Caki2 (cell line): ENCODE measurements at regions not wholly inside any gene's neighbourhood (a gene's known extent, or its start where the extent isn't known, plus 50 kb on each side); places are given as distances from the start of the nearest gene placed in this dataset.

ENCODE experiments used
- DNase-seq: peaks from one replicate; pipeline ENCODE4 v3.0.0-alpha.2; 2015; ENCODE audit warnings: low read depth
- in situ Hi-C: cut with HindIII; loops from 2 replicates; pipeline ENCODE4 v1.10.0; 2016; ENCODE audit warnings: low sequenced_read_pairs, low pct_unique_long_range_greater_than_20kb, mixed read lengths

DNA sequence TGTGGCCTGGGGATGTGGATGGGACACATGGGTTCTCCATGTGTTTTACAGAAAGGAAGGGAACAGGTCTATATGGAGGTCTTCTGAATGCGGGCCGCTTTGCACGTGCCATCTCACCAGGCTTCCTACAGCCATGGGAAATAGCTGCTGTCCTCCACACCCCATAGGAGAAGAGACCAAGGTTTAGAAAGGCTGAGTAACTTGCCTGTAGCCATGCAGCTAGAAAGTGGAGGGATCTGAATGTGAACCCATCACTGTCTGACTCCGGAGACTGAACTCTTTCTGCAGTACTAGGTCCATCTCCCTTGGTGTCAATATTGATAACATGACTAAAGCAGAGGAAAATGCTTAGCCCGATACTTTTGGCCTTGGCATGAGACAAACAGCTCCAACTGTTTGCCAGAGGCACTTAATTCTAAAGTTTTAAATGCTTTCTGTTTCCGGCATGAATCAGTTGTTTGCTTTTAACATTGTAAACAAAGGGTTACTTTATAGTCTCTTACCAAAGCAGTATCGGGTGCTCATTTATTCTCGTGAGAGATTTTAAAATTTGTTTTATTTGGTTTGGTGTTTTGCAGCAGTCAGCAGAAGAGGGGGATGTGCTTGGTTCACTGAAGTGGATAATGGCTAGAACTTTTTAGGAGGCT, 64.8 kb upstream of the LOXL4 start:
- no peak for DNase-seq
- in situ Hi-C loops = no loop called here

DNA sequence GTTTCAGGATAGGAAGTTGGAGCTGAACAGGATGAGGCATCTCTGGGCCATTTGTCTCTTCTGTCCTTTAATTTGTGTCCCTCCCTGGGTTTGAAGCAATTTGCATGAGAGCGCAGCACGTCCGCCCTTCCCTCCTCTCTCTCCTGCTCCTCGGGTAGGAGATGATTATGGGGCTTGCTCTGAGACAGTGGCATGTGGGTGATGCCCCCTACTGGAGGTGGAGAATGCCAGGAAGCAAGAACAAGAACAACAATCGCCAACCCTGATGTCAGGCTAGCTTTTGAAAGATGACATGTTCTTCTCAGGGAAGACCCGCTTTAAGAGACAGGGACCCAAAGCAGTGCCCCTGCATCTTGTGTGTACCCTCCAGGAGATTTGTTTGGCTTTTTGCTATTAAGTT, 63.9 kb upstream of the LOXL4 start:
- in situ Hi-C loops = no loop called here
- no peak for DNase-seq

DNA sequence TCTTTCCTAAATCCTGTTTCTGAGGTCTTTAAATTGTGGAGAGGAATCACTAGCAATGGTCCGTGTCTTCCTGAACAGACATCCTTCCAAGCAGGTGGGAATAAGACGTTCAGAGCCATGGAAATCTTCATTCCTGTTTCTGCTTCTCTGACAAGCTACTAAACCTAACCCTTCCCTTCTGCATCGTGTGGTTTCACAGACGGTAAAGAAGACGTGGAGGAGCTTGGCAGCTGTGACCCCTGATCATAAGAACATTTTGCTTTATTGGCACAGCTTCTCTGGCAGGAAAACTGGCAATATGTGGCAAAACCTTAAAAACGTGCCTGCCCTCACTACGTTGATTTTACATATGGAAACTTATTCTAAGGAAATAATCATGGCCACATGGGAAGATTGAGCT, 63.0 kb upstream of the LOXL4 start:
- in situ Hi-C loops = no loop called here
- DNase-seq = no peak

DNA sequence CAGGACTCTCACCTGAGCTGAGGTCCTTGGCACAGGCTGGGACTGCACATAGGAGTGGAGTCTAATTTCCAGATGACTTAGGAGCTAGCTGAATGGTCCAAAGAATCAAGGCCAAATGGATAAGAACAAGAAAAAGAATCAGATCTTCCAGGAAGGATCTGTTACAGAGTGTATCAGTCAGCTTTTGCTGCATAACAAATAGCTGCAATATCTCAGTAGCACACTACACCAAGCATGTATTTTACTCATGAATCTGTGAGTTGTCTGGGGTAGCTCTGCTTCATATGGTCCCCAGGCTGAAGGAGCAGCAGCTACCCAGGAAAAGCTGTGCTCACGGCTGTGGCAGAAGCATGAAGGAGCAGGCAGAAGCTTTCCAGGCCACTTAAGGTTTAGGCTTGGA, 60.6 kb upstream of the LOXL4 start:
- no peak for DNase-seq
- in situ Hi-C loops = no loop called here

DNA sequence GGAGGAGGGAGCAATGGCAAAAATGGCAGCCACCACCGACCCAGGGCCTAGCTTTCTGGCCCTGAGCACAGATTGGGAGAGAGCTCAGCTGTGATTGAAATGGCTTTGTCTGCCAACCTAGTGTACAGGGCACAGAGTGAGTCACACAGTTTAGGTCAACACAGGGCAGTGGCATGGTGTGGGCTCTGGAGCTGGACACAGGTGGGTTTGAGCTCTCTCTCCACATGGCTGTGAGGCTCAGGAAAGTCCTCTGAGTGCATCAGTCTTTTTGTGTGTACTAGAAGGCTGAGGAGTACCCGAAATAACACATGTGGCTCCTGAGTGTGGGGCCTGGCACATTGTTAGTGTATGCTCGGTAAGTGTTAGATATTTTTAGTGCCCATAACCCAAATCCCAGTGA, 60.2 kb upstream of the LOXL4 start:
- in situ Hi-C loops = no loop called here
- no peak for DNase-seq

DNA sequence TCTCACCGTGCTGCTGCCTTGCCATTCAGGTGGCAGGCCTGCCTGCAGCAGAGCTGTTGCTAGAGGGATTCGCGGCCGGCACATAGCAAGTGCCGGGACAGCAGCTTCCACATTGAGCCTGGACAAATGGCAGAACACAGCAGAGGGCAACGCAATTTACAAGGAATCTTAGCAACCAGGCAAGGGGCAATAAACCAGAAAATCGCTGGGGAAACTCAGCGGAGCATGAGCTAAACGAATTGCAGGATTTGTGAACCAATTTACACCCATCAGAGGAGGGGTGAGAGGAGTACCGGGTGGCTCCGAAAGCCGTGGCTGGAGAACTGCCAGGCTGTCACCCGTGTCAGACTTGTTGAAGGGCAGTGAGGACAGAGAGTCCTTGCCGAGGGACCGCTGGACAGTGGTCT, 58.6 kb upstream of the LOXL4 start:
- no peak for DNase-seq
- in situ Hi-C loops = no loop called here

DNA sequence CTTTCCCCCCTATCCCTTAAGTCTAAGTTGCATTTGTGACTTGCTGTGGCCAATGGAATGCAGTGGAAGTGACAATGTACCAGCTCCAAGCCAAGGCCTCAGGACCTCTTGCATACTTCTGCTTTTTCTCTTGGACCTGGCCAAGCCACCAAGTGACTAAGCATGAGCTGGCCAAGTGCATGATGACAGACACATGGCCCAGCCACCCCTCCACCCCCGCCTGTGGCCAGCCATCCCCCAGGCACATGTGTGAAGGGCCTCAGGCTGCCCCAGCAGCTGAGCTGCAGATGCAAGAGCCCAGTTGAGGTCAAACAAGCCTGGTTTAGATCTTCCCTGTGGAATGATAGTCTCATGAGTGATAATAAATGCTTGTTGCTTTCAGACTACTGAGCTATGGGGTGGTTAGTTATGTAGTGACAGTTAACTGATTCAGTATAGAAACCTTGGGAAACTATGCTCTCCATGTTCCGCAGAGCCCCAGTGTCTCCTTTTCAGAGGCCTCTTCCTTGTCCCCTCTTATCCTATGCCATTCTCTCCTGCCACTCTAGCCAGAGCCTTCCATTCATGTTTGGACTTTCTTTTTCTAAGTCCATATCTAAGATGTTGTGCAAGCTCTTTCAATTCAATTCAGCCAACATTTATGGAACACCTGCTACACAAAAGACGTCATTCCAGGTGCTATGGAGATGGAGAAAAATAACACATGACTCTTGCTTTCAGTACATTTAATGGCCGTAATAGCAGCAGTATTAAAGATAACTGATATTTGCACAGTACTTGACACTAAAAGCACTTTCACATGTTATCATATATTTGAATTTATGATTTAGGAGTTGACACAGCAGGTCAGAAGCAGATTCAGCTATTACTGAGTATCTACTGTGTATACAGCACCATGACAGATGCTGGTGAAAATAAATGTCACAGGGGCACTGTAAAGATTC, 55.5 kb upstream of the LOXL4 start:
- in situ Hi-C loops = no loop called here
- DNase-seq = peak; percentile 54

DNA sequence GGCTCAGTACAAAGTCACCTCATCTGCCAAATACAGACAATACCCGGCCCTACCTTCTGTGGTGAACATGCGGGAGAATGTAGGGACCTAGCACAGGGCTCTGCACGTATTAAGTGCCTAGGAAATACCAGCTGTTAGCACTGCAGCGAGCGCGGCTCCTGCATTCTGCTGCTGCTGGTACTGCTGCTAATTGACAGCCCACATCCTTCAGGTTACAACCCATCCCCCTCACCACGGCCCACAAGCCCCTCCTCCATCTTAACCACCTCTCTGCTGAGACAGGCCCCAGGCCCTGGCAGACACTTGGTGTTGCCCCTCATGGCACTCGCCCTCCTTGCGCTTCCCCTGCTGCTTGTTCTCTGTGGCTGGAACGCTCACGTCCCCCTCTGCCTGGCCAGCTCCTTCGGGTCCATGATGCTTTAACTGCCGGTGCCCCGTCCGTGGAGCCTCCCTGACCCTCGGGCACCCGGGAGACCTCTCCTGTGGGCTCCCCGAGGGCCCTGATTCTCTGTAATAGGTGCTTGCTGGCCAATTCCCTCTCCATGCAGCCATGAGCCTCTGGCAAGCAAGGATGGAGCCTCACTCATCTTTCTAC, 53.3 kb upstream of the LOXL4 start:
- no peak for DNase-seq
- in situ Hi-C loops = no loop called here

DNA sequence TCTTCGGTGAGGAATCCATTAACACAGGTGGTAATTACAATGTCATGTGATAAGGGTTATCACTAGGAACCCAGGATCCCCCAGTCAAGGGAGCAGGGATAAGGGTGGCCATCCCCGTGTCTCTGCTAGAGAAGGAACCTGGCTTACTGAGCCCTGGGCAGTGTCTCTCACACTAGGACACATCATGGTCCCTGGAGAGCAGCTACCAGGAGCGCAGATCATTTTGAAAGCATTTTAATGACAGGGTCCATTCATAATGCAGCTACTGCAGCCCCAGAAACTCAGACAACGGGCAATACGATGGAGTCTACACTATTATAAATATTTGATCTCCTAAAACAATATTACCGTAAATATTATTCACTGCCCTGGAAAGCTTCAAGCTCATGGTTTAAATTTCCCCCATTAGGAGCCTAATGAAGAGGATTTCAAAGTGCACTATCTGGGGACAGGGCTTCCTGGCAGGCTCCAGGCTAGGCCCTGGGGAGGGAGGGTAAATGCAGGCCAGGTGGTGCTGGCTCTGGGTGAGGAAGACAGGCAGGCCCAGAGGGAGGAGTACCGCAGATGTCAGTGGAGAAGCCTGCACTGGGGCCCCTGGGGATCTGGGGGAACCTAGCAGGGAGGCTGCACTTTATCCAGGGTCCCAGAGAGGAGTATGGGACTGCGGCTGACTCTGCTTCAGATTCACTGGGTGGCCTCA, 52.6 kb upstream of the LOXL4 start:
- DNase-seq = no peak
- in situ Hi-C loops = no loop called here

DNA sequence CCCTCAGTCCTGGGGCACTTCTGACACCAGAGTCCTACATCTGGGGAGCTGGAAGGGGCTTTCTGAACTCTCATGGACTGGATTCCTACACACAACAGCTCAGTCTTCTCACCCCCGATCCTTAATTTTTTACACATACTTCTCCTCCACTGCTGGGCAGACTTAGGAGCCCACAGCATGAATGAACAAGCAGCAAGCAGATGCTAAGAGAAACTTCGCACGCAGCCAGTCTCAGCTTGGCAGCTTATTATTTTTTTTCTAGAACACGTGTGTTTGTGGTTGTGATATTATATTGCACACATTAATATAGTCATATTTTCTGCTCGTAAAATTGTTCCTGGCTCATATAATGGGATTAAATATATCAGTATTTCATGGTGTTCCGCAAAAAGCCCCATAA, 50.9 kb upstream of the LOXL4 start:
- no peak for DNase-seq
- in situ Hi-C loops = no loop called here
